IMR-90 (cell line): ENCODE measurements at regions not wholly inside any gene's neighbourhood (a gene's known extent, or its start where the extent isn't known, plus 50 kb on each side); places are given as distances from the start of the nearest gene placed in this dataset.

Experiments used
- ATAC-seq: fragments of 200-7000 bp; cut with Tn5 transposase; 2 replicates; pipeline ENCODE4 v1.9.1; 2020; ENCODE audit warnings: low read depth, mild to moderate bottlenecking, moderate library complexity
- BruUV-seq: library from RNA; stranded (reverse); fragments of 400-500 nt; replicated peaks from 2 replicates; lab custom pipeline; 2021; lab: Mats Ljungman, UMichigan
- CTCF ChIA-PET: fragments of 300-600 bp; formaldehyde crosslinking; extraction: SDS; loops from one replicate; lab custom pipeline; 2021; ENCODE audit warnings: antibody characterized with exemption; lab: Yijun Ruan, JAX
- POLR2A ChIA-PET: fragments of 300-600 bp; sonication (Branson Sonifier 250); formaldehyde crosslinking; loops from one replicate; lab custom pipeline; 2022; ENCODE audit warnings: antibody characterized with exemption; ENCODE audit not compliant: unreplicated experiment; lab: Charles Lee
- DNase-seq: peaks from one replicate; pipeline ENCODE4 v3.0.0; 2013
- H2AFZ ChIP-seq: replicated peaks from 2 replicates; pipeline ENCODE3; 2013; ENCODE audit warnings: low read length, mild to moderate bottlenecking; ENCODE audit not compliant: poor library complexity
- H2AK5ac ChIP-seq: 2 replicates; pipeline ENCODE4 v1.6.1; 2013; ENCODE audit warnings: low read depth, low read length, inconsistent platforms
- H2AK9ac ChIP-seq: replicated peaks from 2 replicates; pipeline ENCODE3; 2013; ENCODE audit warnings: mild to moderate bottlenecking, low read depth, low read length, moderate library complexity; ENCODE audit not compliant: poor library complexity
- H2BK120ac ChIP-seq: 2 replicates; pipeline ENCODE4 v1.6.1; 2013; ENCODE audit warnings: low read depth, low read length, inconsistent platforms
- H2BK15ac ChIP-seq: 3 replicates; pipeline ENCODE4 v1.6.1; 2013; ENCODE audit warnings: low read depth, low read length, inconsistent platforms
- H2BK20ac ChIP-seq: 2 replicates; pipeline ENCODE4 v1.6.1; 2013; ENCODE audit warnings: low read depth, mild to moderate bottlenecking, inconsistent platforms, low read length, moderate library complexity
- H2BK5ac ChIP-seq: 2 replicates; pipeline ENCODE4 v1.6.1; 2013; ENCODE audit warnings: mild to moderate bottlenecking, low read depth, low read length, inconsistent platforms; ENCODE audit not compliant: poor library complexity, severe bottlenecking
- H3K14ac ChIP-seq: replicated peaks from 2 replicates; pipeline ENCODE4 v1.6.1; 2013; ENCODE audit warnings: low read depth, low read length, inconsistent platforms
- H3K18ac ChIP-seq: 2 replicates; pipeline ENCODE4 v1.6.1; 2013; ENCODE audit warnings: low read depth, low read length, control low read depth
- H3K23ac ChIP-seq: 2 replicates; pipeline ENCODE4 v1.6.1; 2013; ENCODE audit warnings: low read depth, low read length, inconsistent platforms
- H3K27ac ChIP-seq: 2 replicates; pipeline ENCODE4 v1.5.1; 2013; ENCODE audit warnings: mild to moderate bottlenecking, control low read depth, low read length; ENCODE audit not compliant: insufficient read depth
- H3K27me3 ChIP-seq: 2 replicates; pipeline ENCODE4 v1.6.1; 2013; ENCODE audit warnings: low read length; ENCODE audit not compliant: control insufficient read depth, insufficient read depth
- H3K36me3 ChIP-seq: 2 replicates; pipeline ENCODE4 v1.6.1; 2013; ENCODE audit warnings: low read length, mixed read lengths; ENCODE audit not compliant: control insufficient read depth, insufficient read depth
- H3K4ac ChIP-seq: 2 replicates; pipeline ENCODE4 v1.6.1; 2013; ENCODE audit warnings: low read depth, low read length, inconsistent platforms
- H3K4me1 ChIP-seq: 2 replicates; pipeline ENCODE4 v1.6.1; 2013; ENCODE audit warnings: low read length, mixed read lengths; ENCODE audit not compliant: control insufficient read depth, insufficient read depth
- H3K4me2 ChIP-seq: 2 replicates; pipeline ENCODE4 v1.6.1; 2013; ENCODE audit warnings: low read depth, mild to moderate bottlenecking, control low read depth, low read length, moderate library complexity
- H3K4me3 ChIP-seq: 2 replicates; pipeline ENCODE4 v1.5.1; 2013; ENCODE audit warnings: low read depth, mild to moderate bottlenecking, control low read depth, low read length, moderate library complexity; ENCODE audit not compliant: insufficient read depth
- H3K56ac ChIP-seq: 2 replicates; pipeline ENCODE4 v1.6.1; 2013; ENCODE audit warnings: low read length, inconsistent platforms; ENCODE audit not compliant: insufficient read depth; ENCODE audit errors: extremely low read depth
- H3K79me1 ChIP-seq, 2 experiments: 2 replicates each; pipeline ENCODE4 v1.6.1; 2013; ENCODE audit warnings: low read length in 2 of 2, inconsistent platforms in 1 of 2, low read depth in 1 of 2
- H3K9ac ChIP-seq: 2 replicates; pipeline ENCODE4 v1.6.1; 2013; ENCODE audit warnings: low read depth, low read length, control low read depth
- H3K9me1 ChIP-seq: 2 replicates; pipeline ENCODE4 v1.6.1; 2013; ENCODE audit warnings: low read length, inconsistent platforms; ENCODE audit not compliant: insufficient read depth
- H3K9me3 ChIP-seq: 2 replicates; pipeline ENCODE4 v1.6.1; 2013; ENCODE audit warnings: low read length; ENCODE audit not compliant: control insufficient read depth, insufficient read depth
- H4K20me1 ChIP-seq: 2 replicates; pipeline ENCODE4 v1.6.1; 2013; ENCODE audit warnings: low read length, inconsistent platforms; ENCODE audit not compliant: insufficient read depth
- H4K5ac ChIP-seq: 2 replicates; pipeline ENCODE4 v1.6.1; 2013; ENCODE audit warnings: mild to moderate bottlenecking, low read depth, low read length, control low read depth
- H4K8ac ChIP-seq, 2 experiments: 2 replicates each; pipeline ENCODE4 v1.6.1; 2013; ENCODE audit warnings: low read depth in 2 of 2, low read length in 2 of 2, control low read depth in 1 of 2, inconsistent platforms in 1 of 2
- H4K91ac ChIP-seq: 2 replicates; pipeline ENCODE4 v1.6.1; 2013; ENCODE audit warnings: low read depth, low read length, inconsistent platforms; ENCODE audit not compliant: insufficient read depth
- BHLHE40 ChIP-seq: fragments of 150-350 bp; IDR thresholded peaks from 2 replicates; pipeline ENCODE4 v1.6.1; 2016; ENCODE audit warnings: mild to moderate bottlenecking, low read depth, low read length
- CEBPB ChIP-seq: IDR thresholded peaks from 2 replicates; pipeline ENCODE4 v1.6.1; 2012; ENCODE audit warnings: low read depth, low read length, improper control_type of control experiment
- RAD21 ChIP-seq: IDR thresholded peaks from 2 replicates; pipeline ENCODE4 v1.6.1; 2012; ENCODE audit warnings: low read length, improper control_type of control experiment
- SMC3 ChIP-seq: fragments of 150-350 bp; IDR thresholded peaks from 2 replicates; pipeline ENCODE4 v1.6.1; 2016; ENCODE audit warnings: low read depth, mild to moderate bottlenecking, antibody characterized with exemption, low read length, moderate library complexity
- WGBS, 2 experiments: methylation state at CpG; one replicate each; pipeline versions ENCODE4 v1.1.5 to v1.1.7; 2013; ENCODE audit warnings: missing lambda C conversion rate in 2 of 2; ENCODE audit not compliant: insufficient read length in 1 of 2; ENCODE audit errors: extremely low coverage in 2 of 2; 5-methylcytosine and 5-hydroxymethylcytosine counted together
- dilution Hi-C: fragments of 300-500 bp; cut with HindIII; formaldehyde crosslinking; loops from one replicate; pipeline ENCODE4 v1.14.3; 2018; ENCODE audit warnings: low sequenced_read_pairs; ENCODE audit not compliant: unreplicated experiment
- in situ Hi-C: fragments of 300-500 bp; cut with MboI; formaldehyde crosslinking; loops from 3 replicates; pipeline ENCODE4 v1.14.3; 2019; ENCODE audit warnings: low sequenced_read_pairs, inconsistent platforms, mixed read lengths
- intact Hi-C: fragments of 100-400 bp; cut with micrococcal nuclease; formaldehyde crosslinking; loops from 2 replicates; pipeline ENCODE4 v1.10.0; 2022
- TF ChIP-seq, protein P1 (sequence below): conservative IDR thresholded peaks from 2 replicates; pipeline ENCODE4 v1.5.1; 2012; ENCODE audit warnings: mild to moderate bottlenecking, low read depth, low read length, improper control_type of control experiment

- ChIA-PET CTCF (interaction anchor here (0.6 to 2.1 kb wide), 16 partner anchors 8 to 302 kb away, joined by 3 to 12 read pairs (median 4); no protein-coding TSS in a partner anchor), POLR2A (no interaction called here)
- H2BK120ac ChIP-seq: no peak overlapping the region
- no peaks in the 10 kb centered on the region for H4K20me1 ChIP-seq
- H3K9me3 ChIP-seq: no peaks in the 10 kb centered on the region
- H3K18ac ChIP-seq: no peak overlapping the region
- H4K5ac ChIP-seq: no peak overlapping the region
- H2BK15ac ChIP-seq: no peak overlapping the region
- no peak overlapping the region for H3K9ac ChIP-seq
- H3K4me3 ChIP-seq: no peak overlapping the region
- no peak overlapping the region for H2BK20ac ChIP-seq
- intact Hi-C loops (loop anchor here (1.0 kb wide), 2 partner anchors 204 to 259 kb away; no protein-coding TSS in a partner anchor), in situ Hi-C loops (loop anchor here (10.0 kb wide), 1 partner anchor 196 kb away; the partner anchor contains the start of gene RXFP2), dilution Hi-C loops (no loop called here)
- H3K4me2 ChIP-seq: no peak overlapping the region
- no peak overlapping the region for H2AK5ac ChIP-seq
- no peak overlapping the region for H2AK9ac ChIP-seq
- no peak overlapping the region for H3K14ac ChIP-seq
- H3K27me3 ChIP-seq: no peaks in the 10 kb centered on the region; the same call in 1 of the 2 replicates
- DNase-seq (peak; percentile 45), ATAC-seq (peak; percentile 87)
- H3K4me1 ChIP-seq: no peaks in the 10 kb centered on the region
- H4K8ac ChIP-seq: no peak overlapping the region
- H2AFZ ChIP-seq: no peak overlapping the region
- H4K91ac ChIP-seq: no peak overlapping the region
- BruUV-seq: no TSS peak
- no peak overlapping the region for H2BK5ac ChIP-seq
- H3K9me1 ChIP-seq: no peaks in the 10 kb centered on the region
- peak; percentile 62 for TF ChIP-seq RAD21
- TF ChIP-seq, protein P1, sequence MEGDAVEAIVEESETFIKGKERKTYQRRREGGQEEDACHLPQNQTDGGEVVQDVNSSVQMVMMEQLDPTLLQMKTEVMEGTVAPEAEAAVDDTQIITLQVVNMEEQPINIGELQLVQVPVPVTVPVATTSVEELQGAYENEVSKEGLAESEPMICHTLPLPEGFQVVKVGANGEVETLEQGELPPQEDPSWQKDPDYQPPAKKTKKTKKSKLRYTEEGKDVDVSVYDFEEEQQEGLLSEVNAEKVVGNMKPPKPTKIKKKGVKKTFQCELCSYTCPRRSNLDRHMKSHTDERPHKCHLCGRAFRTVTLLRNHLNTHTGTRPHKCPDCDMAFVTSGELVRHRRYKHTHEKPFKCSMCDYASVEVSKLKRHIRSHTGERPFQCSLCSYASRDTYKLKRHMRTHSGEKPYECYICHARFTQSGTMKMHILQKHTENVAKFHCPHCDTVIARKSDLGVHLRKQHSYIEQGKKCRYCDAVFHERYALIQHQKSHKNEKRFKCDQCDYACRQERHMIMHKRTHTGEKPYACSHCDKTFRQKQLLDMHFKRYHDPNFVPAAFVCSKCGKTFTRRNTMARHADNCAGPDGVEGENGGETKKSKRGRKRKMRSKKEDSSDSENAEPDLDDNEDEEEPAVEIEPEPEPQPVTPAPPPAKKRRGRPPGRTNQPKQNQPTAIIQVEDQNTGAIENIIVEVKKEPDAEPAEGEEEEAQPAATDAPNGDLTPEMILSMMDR: peak; percentile 58
- TF ChIP-seq SMC3: peak; percentile 57
- no peak for TF ChIP-seq CEBPB
- no peak for TF ChIP-seq BHLHE40
- no peak overlapping the region for H3K23ac ChIP-seq
- 0% methylated on average over 1 of the region's 6 CpGs; no CpG with 5 or more reads in 1 of the 2 experiments for WGBS, 2 experiments
- no peak overlapping the region for H3K4ac ChIP-seq
- H3K56ac ChIP-seq: no peak overlapping the region
- no peaks in the 10 kb centered on the region for H3K79me1 ChIP-seq
- no peak overlapping the region for H3K27ac ChIP-seq
- H3K36me3 ChIP-seq: no peaks in the 10 kb centered on the region
These were observed 201.0 kb upstream of the RXFP2 start for GRCh38 chr13:31538067-31539042.
